GM12864 (cell line): ENCODE measurements at regions not wholly inside any gene's neighbourhood (a gene's known extent, or its start where the extent isn't known, plus 50 kb on each side); places are given as distances from the start of the nearest gene placed in this dataset.
"Not testable (repeated sequence)": the region's sequence is repeated elsewhere in the genome, so short reads cannot be mapped to it uniquely, and the experiment has no call there.

Experiments
- DNase-seq: peaks from one replicate; pipeline ENCODE4 v3.0.0-alpha.2; 2011; ENCODE audit warnings: low read depth
- H3K4me3 ChIP-seq: 2 replicates; pipeline ENCODE4 v1.5.1; 2011; ENCODE audit warnings: mild to moderate bottlenecking, low read depth, low read length, control low read depth
- TF ChIP-seq, protein P1 (sequence below): IDR thresholded peaks from 2 replicates; pipeline ENCODE4 v1.5.1; 2011; ENCODE audit warnings: low read depth, mild to moderate bottlenecking, moderate library complexity, low read length, control low read depth, inconsistent platforms; ENCODE audit errors: missing control alignments

DNA sequence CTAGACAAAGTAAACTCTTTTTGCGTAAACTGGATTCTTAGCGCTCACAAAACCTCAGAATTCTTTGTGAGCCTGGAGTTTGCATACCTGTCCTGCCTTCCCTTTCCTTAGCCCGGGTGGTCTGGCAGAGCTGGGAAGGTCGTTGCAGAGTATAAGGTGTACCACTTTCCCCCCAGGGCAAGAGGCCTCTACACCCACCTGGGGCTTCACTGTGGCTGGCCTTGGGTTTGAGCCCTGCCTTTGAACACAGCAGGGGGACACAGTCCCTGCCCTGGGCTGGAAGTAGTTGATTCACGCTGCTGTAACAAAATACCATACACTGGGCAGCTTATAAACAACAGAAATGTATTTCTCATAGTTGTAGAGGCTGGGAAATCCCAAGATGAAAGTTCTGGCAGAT is 133.9 kb downstream of the B3GNT2 start:
- TF ChIP-seq, protein P1, sequence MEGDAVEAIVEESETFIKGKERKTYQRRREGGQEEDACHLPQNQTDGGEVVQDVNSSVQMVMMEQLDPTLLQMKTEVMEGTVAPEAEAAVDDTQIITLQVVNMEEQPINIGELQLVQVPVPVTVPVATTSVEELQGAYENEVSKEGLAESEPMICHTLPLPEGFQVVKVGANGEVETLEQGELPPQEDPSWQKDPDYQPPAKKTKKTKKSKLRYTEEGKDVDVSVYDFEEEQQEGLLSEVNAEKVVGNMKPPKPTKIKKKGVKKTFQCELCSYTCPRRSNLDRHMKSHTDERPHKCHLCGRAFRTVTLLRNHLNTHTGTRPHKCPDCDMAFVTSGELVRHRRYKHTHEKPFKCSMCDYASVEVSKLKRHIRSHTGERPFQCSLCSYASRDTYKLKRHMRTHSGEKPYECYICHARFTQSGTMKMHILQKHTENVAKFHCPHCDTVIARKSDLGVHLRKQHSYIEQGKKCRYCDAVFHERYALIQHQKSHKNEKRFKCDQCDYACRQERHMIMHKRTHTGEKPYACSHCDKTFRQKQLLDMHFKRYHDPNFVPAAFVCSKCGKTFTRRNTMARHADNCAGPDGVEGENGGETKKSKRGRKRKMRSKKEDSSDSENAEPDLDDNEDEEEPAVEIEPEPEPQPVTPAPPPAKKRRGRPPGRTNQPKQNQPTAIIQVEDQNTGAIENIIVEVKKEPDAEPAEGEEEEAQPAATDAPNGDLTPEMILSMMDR = no peak
- no peak for DNase-seq

DNA sequence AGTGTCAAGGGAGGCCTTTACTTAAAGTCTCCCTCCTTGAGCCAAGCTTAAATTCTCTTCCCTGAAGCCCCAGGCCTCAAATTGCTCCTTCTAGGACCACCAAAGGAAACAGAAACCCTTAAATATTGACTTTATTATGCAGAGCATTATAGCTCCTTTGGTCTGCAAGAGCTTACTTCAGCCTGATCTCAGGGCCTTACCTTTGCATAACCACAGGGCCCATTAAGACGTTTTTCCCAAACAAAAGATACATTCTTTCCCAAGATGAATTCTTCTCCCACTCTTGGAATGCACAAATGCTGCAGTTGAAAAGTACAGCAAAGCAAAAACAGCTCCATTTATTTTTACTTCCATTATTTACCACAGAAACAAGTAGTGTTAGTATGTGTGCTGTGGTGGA is 130.8 kb downstream of the B3GNT2 start:
- no peak for DNase-seq
- H3K4me3 ChIP-seq = no peak overlapping the region
- TF ChIP-seq, protein P1 = no peak

More for the DNA sequence above, 133.9 kb downstream of the B3GNT2 start:
- H3K4me3 ChIP-seq = no peak overlapping the region

DNA sequence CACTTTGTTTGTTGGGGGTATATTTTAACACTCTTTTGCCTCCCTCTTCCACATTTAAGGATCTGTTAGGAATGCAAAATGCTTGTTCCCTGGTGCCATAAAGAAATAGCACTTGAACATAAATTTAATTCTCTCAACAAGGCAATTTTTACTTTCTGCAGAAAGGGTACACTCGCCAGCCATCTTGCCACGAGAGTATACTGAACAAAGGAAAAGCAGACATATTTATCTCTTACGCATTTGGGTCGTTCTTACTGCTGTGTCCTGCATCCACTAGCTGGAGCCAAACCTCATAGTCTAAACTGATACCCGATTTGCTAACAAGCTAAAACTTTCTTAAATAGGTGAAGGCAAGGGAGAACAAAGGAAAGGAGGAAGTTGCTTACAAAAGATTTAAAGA is 129.5 kb downstream of the B3GNT2 start:
- DNase-seq = no peak
- no peak overlapping the region for H3K4me3 ChIP-seq
- TF ChIP-seq, protein P1 = no peak

DNA sequence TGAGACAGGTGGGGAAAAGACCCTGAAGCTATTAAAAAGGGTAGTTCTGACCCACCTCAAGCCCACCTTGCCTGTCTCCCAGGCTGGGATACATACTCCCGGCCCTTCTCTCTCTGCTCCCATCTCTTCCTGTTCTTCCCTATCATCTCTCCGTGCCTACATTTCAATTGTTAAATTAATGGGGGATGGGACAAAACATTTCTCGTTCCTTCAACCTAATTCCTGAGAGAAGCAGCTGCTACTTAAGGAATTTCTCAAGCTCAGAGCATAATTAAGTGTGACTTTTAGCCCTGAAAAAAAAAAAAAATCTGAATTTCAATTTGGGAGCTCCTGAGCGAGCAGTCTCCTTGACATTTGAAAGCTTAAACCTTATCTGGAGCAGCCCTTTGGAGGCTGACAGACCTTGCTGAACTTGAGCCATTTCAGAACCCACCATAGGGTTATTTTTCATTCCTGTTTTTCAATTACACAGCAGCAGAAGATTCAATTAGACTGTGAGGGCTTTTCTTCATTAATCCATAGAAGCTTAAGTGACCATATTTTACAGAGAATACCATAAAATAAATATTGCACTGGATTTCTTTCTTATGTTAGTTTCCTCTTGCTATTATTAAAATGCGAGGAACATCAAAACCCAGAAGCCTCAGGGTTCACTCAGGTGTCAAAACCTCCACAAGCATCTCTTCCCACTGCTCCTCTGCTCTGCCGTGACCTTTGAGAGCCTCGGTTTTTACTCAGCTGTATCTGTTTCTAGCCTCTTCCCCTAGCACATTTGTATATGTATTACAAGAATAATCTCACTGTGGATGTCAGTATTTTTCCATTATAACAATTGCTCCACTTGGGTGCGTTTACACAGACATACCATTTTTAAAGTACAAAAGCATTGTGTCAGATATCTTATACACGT is 125.7 kb downstream of the B3GNT2 start:
- TF ChIP-seq, protein P1 = no peak
- H3K4me3 ChIP-seq = no peak overlapping the region
- DNase-seq = no peak

DNA sequence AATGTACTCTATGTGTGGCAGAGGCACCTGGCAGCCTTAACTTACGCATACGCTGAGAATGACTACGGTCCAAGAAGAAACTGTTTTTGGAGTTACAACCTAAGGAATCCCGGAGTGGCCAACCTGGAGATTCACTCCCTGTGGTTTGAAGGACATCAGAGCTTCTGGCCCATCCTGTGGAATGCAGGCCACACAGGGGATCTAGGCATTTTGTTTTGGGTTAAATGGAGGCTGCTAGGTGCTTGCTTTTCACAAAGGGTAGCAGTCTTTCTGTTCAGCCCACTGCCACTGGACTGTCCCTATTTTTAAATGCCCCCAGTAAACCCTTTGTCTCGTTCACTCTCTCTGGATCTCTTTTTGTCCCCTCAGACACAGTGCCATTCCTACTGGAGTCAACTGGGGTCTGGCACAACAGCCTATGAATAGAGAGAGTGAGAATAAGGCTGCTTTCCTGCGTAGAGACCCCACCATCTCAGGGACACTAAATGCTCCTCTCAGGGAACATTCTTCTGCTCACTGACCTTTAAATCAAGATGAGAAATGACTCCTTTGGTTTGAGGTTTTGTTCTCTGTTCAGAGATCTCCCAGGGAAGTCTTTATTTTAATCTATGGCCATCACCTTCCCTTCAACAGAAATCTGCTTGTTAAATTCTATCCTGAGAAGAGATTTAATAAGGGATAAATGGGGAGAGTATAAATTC is 124.9 kb downstream of the B3GNT2 start:
- H3K4me3 ChIP-seq = no peak overlapping the region
- DNase-seq = no peak
- TF ChIP-seq, protein P1 = no peak

DNA sequence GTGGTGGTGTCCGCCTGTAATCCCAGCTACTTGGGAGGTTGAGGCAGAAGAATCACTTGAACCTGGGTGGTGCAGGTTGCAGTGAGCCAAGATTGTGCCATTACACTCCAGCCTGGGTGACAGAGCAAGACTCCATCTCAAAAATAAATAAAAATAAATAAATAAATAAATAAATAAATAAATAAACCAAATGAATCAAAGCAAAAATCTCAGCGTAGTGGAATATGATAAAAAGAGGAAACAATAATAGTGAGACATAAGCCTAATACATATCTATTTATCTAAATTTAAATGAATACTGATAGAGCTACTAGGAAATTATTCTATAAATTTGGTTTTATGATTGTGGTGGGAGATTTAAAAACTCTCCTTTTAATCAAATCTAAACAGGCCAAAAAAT is 124.2 kb downstream of the B3GNT2 start:
- H3K4me3 ChIP-seq, DNase-seq: not testable (repeated sequence)

DNA sequence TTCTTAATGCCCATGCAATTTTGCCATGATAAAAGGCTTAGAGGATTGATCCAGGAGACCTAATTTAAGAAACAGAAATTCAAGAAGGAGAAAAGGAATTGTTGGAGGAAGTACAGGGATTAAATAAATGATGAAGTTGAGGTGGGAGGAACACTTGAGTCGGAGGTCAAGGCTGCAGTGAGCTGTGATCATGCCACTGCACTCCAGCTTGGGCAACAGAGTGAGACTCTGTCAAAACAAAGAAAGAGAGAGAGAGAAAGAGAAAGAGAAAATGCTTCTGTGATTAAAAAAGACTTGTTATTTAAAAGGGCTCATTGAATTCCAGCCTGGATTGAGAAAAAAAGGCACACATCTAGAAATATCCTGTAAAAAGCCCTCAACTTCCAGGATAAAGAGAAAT is 123.2 kb downstream of the B3GNT2 start:
- TF ChIP-seq, protein P1 = no peak
- DNase-seq = no peak
- H3K4me3 ChIP-seq = no peak overlapping the region
